NCI-H82 treated with DMSO at 0.1 percent for 48 hours (cell line): ENCODE measurements at regions not wholly inside any gene's neighbourhood (a gene's known extent, or its start where the extent isn't known, plus 50 kb on each side); places are given as distances from the start of the nearest gene placed in this dataset.

Experiments used
- DNase-seq: peaks from one replicate; lab custom pipeline; 2025; ENCODE audit not compliant: unreplicated experiment; lab: John Stamatoyannopoulos, UW

DNA sequence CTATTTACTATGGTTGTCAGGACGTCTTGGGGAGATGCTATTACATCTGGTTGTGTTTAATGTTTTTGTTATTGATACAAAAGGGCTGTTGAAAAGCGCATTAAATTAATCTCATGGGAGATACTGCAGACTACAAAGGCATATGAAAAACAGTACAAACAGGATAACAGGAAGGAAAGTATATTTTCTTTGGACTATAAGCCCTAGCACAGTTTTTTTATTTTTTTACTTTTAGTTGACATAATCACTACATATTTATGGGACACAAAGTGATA lies 341.3 kb downstream of the ARL4A start:
- no peak for DNase-seq

DNA sequence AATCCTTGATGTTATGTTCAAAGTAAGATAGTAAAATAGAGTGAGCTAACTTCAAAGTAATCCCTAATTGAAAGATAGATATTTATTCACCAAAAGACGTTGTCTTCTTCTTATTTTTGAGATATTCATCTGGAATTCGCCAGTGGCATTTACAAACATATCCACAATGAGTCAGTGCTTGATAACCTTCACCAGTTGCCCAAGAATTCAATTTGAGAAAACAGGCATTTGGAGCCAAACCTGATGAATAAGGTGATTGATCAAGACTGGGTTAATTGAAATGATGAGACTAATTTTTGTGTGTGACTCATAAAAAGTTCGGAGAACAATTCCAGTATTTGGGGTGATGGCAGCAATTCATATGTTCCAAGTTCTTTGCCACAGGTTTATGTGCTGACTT lies 344.0 kb downstream of the ARL4A start:
- DNase-seq = no peak

DNA sequence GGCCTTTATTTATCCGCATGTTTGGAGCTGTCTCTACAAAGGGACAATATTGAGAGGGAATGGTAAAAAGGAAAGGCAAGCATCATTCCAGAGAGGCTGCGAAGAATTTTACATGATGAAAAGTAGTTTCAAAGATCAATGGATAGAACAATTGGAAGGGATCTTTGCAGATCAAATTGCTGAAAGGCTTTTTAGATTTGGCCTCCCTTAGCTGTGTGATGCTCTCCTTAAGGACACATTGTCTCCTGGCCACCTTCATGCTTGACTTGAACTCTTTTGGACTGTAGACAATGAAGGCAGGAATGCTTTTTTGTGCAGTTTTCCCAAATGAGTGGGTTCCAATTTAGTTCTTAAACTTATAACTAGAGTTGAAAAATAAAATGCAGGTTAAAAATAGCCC lies 344.7 kb downstream of the ARL4A start:
- DNase-seq = no peak

DNA sequence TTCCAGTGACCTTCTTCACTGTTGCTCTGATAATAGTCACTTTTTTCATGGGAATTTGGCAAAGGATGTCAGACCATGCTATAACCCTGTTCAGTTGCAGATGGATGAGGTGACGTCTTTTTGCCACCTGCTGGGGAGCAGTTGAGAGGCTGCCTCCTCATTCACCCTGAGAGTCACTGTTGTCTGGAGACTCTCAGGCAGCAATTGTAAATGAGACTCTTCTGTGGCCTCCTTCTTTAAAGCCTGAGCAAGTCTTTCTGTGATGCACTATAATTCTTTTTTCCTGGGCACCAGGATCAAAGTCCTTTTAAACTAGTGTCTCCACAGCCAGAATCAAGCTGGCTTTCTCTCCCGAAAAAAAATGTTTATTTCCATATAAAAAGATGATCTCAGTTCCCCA lies 345.1 kb downstream of the ARL4A start:
- DNase-seq = no peak

DNA sequence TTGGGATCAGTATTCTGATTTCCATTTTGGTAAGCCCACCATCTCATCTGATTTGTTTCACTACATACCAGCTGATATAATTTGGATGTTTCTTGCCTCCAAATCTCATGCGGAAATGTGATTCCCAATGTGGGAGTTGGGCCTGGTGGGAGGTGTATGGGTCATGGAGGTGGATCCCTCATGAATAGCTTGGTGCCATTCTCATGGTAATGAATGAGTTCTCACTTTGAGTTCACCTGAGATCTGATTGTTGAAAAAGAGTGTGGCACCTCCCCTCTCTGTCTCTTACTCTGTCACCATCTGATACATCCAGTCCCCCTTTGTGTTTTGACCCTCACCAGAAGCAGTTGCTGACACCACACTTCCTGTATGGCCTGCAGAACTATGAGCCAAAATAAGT lies 347.3 kb downstream of the ARL4A start:
- no peak for DNase-seq

DNA sequence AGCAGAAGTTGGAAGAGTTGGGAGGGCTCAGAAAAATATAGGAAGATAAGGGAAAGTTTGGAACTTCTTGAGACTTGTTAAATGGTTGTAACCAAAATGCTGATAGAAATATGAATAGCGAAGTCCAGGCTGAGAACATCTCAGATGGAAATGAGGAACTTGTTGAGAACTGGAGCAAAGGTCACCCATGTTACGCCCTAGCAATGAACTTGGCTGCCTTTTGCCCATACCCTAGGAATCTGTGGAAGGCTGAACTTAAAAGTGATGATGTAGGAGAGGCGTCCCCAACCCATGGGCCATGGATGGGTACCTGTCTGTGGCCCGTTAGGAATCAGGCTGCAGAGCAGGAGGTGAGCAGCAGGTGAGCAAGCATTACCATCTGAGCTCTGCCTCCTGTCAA lies 347.8 kb downstream of the ARL4A start:
- no peak for DNase-seq

DNA sequence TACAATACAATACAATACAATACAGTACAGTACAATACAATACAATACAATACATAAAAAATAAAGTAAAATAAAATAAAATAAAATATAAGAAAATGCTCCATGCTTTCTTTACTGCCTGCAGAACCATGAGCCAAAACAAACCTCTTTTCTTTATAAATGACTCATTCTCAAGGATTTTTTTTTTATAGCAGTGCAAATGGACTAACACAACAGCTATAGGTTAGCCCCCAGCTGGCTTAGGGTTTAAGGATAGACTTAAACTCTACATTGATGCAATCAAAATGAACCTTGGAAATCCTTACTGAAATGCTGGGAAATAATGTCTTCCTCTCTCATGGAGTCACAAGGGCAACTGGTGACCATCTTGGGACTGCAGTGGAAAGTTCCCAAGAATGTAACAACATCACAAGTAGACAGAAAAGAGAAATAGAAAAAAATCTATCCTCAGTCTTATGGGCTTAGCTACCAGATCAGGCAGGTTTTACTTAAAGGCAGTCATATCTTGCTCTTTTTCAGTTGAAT lies 348.9 kb downstream of the ARL4A start:
- DNase-seq = no peak

DNA sequence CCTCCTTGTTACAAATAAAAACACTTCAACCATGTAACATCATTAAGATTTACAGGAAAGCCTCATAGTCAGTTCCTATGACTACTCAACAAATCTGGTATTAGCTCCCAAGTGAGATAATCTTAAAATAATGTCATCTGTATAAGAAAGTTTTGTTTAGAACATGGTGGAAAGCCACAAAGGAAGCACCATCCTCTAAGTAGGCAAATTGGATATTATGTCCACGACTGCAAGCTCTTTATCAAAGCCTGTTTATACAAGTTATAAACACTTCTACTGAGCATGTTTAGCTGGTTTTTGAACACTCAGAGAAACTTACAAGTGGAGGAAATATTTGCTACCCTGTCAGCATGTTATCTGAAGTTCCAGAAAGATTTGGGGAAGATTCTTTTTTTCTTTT lies 349.8 kb downstream of the ARL4A start:
- peak; percentile 12 for DNase-seq

DNA sequence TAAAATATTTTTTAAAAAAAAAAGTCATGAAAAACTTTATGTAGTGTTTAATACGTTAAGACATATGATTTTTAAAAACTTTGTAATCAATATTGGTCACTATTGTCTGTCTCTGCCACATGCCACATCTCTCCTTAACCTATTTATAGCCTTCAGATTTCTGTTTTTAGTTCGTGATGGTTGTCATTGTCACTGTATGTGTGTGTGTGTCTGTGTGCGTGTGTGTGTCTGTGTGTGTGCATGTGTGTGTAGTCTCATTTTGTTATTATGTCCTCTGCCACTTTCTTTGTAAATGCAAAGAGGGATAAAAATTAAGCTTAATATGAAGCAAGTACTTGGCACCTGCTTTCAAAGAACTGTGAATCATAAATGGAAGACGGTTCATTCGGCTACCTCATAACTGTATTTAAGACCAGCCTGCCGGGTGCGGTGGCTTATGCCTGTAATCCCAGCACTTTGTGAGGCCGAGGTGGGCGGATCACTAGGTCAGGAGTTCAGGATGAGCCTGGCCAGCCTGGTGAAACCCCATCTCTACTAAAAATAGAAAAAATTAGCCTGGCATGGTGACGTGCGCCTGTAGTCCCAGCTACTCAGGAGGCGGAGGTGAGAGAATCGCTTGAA lies 354.0 kb downstream of the ARL4A start:
- no peak for DNase-seq

DNA sequence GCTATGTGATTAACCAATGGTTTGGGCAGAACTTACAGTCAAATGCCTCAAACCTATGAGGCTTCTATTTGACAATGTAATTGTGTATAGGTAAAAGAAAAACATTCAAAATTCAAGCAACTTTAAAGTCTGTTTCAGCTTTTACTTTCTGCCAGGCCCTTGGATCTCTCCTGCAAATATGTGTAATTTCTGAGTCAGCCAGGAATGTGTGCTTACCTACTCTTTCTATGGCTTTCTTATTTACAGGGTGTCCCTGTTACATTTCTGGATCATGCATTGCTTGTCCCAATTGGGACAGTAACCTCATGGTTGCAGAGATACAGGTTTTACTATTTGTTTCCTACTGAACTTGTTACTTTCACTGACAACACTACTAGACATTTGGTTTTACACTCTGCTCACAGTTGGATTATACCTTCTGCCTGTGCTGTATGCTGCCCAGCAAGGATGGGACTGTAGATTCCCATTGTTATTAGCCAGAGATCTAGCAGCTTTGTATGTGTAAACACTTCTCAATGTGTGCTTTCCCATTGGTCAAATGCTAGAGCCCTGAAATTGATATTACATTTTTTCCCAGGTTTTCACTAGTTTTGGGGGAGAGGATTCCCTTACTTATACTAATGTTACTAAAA lies 355.3 kb downstream of the ARL4A start:
- DNase-seq = no peak

DNA sequence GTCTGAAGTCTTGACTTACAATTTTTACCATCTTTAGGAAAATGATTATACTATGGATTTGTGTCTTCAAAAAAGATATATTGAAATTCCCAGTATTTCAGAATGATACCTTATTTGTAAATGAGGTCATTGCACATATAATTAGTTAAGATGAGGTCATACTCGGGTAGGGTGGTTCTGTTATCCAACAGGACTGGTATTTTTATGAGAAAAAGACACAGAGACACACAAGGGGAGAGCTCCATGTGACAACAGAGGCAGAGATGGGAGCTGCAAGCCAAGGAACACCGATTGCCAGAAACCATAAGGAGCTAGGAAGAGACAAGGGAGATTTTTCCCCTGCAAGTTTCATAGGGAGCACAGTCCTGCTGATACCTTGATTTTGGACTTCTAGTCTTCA lies 356.9 kb downstream of the ARL4A start:
- no peak for DNase-seq

DNA sequence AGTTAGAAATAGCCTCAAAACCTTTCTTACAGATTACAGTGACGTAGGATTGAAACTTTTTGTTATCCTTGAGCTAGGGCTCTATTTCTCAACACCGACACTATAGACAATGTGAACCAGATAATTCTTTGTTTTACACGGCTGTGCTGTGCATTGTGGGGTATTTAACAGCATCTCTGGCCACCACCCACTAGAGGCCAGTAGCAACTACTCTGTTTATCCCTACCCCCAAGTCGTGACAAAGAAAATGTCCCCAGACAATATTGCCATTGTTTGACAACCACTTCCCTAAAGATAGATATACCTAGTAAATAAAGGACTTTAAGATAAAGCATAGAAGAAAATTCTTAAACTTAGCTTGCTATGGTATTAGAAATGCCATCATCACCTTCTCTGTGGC lies 359.6 kb downstream of the ARL4A start:
- no peak for DNase-seq

DNA sequence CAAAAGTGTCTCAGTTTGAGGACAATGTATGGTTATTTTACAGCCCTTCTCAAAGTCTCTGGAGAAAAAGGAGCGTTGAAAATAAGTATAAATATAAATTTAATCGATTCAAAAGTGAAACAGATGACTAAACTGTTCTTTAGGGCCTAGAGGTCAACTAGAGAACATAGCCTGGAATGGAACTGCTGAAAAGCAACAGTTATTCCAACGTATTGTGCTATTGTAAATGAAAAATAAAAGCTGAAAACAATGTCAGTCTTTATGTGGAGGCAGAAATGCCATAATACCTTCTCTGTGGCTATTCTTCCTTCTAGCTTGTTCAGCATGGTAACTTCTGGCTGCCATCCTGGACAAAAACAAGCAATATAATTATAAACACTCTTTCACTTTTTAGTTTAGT lies 362.5 kb downstream of the ARL4A start:
- DNase-seq = no peak

DNA sequence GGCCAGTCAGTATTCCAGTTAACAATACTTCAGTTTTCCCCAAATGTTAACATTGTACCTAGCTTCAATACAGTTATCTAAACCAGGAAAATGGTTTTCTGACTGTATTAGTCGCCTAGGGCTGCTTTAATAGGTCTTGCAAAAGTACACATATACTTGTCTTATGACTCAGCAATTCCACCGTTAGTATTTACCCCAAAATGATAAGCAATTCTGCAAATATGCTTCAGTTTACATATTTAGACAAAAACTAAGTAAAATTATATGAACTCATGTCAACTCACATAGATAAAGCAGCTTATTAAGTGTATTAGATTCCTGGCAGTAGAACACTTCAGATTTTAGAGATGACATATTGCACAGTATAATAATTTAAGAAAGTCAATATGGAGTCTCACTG lies 363.3 kb downstream of the ARL4A start:
- no peak for DNase-seq

DNA sequence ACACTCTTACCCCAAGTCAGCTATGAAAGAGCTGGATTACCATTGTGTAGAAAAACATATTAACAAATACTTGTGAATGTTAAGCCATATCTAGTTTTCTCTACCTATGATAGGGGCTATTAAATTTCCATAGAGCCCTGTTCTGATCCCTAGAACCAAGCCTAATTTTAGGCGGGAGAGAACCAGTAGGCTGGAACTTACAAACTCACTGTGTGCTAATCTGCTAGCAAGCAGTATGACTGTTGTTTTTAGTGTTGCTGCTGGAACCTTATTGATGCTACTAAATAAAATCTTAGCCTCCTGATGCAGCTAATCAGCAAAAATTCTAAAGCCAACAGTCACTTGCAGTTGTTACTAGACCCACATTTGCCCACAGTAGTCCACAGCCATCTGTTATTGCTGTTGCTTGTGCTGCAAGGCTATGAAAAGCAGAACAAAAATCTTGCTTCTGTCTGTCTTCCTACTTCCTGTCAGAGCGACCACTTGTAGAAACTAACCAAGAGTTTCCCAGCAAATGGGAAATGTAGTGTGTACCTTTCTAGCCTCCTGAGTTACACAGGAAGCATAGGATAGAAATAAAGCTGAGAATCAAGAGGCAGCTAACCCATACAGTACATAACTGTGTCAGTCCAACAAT lies 368.4 kb downstream of the ARL4A start:
- DNase-seq = no peak

DNA sequence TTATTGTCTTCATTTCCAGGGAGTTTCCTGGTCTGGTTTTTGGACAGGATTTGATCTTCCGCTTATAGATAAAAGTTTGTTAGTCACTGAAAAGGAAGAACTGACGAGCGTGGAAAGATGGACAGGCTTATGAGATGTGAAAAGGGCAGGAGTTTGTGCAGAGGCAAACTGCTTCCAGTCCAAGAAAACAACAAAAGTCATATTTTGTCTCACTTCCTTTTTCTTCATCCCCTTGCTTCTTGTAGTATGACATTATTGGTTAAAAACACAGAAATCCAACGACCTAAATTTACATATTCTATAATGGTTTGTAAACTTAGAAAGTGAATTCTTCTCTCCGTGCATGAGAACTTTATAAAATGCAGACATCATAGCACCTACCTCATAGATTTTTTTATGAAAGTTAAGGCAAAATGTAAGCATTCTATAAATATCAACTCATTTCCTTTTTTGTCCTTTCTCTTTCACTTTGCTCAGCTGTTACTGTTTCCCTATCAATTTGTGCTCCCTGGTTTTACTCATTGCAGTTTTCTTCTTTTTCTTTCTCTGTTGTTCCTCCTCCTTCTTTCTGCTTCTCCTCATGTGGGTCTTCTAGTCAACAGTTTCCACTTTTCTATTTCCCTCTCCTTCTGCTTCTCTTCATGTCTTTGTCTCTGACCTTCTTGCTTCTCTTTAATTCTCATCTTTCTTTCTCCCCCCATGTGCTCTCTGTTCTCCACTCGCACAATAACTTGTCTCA lies 370.2 kb downstream of the ARL4A start:
- DNase-seq = no peak

DNA sequence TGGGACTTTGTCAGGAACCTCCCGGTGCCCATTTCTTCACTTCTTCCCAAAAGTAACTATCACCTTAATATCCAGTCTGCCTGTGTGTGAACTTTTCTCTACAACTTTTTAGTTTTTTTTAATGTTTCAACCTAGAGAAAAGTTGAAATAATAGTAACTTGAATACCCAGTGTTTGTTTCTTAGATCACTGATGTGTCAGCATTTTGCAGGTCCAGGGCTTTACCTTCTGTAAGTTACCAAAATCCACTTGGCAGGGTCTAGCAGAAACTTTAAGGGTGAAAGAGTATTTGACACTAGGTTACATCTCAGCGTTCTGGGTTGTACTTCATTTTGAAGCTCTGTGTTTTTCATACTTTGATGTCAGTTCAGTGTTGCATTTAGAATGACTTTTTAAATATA lies 372.7 kb downstream of the ARL4A start:
- DNase-seq = no peak

DNA sequence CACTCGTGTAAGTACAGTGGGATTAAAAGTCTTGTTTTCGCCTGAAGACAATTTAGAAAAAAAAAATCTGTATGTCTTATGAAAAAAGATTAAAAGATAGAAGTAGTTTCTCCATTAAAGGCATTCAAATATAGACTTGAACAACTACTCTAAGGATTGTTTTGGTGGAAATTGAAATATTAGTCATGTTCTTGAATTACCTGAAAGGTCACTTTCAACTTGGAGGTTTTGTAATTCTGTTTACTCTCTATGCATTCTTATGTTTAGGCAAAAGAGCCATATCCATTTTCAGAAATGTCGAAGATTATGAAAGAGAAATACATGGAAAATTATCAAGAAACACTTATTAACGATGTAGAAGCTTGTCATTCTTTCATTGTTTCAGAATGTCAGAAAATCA lies 373.7 kb downstream of the ARL4A start:
- DNase-seq = no peak

DNA sequence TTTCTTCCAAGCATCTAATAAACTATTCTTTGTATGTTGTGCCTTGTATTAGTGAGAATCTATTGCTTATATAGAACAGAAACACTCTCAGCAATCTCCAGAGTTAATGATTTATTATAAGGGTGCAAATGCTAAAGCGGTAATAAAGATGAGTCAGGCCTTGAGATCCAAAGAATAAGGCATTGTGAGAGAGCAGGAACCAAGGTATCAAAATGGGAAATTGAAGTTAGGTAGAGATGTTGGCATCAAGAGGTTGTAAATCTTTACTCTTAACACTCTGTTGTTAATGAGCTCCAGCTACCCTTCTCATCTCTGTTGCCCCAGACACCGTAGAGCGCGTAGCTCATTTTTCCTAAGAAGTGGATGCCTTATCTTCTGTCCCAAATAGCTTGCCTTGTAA lies 375.2 kb downstream of the ARL4A start:
- DNase-seq = no peak

DNA sequence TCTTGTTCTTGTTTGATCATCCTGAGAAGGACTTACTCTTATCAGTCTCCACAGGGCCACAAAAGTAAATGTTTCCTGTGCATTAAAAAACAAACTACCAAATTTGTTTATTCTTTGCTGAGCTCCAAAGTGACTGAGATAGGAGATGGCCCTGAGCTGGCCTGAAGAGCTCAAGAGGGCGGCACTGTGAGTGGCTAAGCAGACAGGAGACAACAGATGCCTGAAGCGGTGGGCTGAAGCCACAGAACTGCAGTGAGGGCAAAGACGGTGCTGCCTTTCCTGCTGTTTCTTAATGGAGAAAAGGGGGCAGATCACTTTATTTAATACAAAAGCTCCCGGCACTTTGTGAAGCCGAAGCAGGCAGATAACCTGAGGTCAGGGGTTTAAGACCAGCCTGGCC lies 379.6 kb downstream of the ARL4A start:
- peak; percentile 73 for DNase-seq

DNA sequence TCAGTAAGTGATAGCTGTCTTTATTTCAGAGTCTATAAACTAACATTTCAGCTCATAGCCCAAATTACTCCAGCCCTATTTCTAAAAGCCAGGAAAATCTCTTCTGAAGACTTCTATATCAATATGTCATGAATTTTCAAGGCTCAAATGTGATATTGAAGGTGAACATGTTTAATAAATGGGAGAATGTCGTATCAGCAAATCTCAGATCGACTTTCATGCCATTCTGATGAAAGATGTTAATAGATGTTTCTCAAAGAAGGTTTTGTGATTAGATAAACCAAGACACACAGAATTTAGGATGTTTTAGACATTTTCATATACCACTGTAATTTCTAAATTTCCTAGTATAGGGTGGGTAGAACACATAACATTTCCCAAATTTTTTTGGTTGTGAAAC lies 380.6 kb downstream of the ARL4A start:
- no peak for DNase-seq

DNA sequence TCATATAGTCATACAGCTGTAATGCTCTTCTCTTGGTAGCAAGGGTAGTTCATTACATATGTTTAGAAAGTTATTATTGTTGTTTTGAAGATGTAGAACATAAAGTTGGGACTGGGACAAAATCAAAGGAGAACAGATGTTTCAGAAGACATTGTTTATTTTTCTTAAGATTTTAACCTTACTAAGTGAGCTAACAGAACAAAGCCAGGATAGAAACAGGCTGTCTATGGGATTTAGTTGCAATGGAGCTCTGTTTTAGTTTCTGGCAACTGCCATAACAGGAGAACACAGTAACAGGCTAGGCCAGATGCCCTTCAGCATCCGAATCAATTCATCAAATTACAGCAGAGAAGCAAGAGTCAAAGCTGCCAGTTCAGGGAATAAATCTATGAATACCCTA lies 382.4 kb downstream of the ARL4A start:
- DNase-seq = no peak
